Smooth muscle cell (in vitro differentiated cells): ENCODE measurements at regions not wholly inside any gene's neighbourhood (a gene's known extent, or its start where the extent isn't known, plus 50 kb on each side); places are given as distances from the start of the nearest gene placed in this dataset.

Source experiments
- DNase-seq: peaks from one replicate; lab custom pipeline; 2025; ENCODE audit not compliant: unreplicated experiment; lab: John Stamatoyannopoulos, UW
- H2AFZ ChIP-seq: fragments of 200-600 bp; sonication (generic); 2 replicates; pipeline ENCODE4 v1.6.0; 2016; ENCODE audit warnings: antibody characterized with exemption, low read depth, mild to moderate bottlenecking
- H3F3A ChIP-seq: fragments of 200-600 bp; sonication (generic); 2 replicates; pipeline ENCODE4 v1.6.0; 2017; ENCODE audit warnings: antibody characterized with exemption, low read depth
- H3K27ac ChIP-seq: fragments of 200-600 bp; sonication (generic); 2 replicates; pipeline ENCODE4 v1.5.1; 2016; ENCODE audit warnings: low read depth, mild to moderate bottlenecking
- H3K27me3 ChIP-seq: fragments of 200-600 bp; sonication (generic); 2 replicates; pipeline ENCODE4 v1.6.1; 2016; ENCODE audit warnings: low read depth, mild to moderate bottlenecking
- H3K36me3 ChIP-seq: fragments of 200-600 bp; sonication (generic); 2 replicates; pipeline ENCODE4 v1.5.1; 2016; ENCODE audit warnings: low read depth
- H3K4me1 ChIP-seq: fragments of 200-600 bp; sonication (generic); 2 replicates; pipeline ENCODE4 v1.5.1; 2016; ENCODE audit warnings: low read depth
- H3K4me2 ChIP-seq: fragments of 200-600 bp; sonication (generic); 2 replicates; pipeline ENCODE4 v1.6.0; 2016; ENCODE audit warnings: mild to moderate bottlenecking
- H3K4me3 ChIP-seq: fragments of 200-600 bp; sonication (generic); 2 replicates; pipeline ENCODE4 v1.5.1; 2016; ENCODE audit warnings: mild to moderate bottlenecking
- H3K79me2 ChIP-seq: fragments of 200-600 bp; sonication (generic); 2 replicates; pipeline ENCODE4 v1.6.0; 2016; ENCODE audit warnings: low read depth, mild to moderate bottlenecking
- H3K9ac ChIP-seq: fragments of 200-600 bp; sonication (generic); 2 replicates; pipeline ENCODE4 v1.6.0; 2016; ENCODE audit warnings: low read depth
- H3K9me3 ChIP-seq: fragments of 200-600 bp; sonication (generic); replicated peaks from 2 replicates; pipeline ENCODE4 v1.5.1; 2016; ENCODE audit warnings: low read depth
- H4K20me1 ChIP-seq: fragments of 200-600 bp; sonication (generic); 2 replicates; pipeline ENCODE4 v1.6.0; 2016; ENCODE audit warnings: low read depth
- CTCF ChIP-seq: fragments of 200-600 bp; sonication (generic); IDR thresholded peaks from 2 replicates; pipeline ENCODE4 v1.5.1; 2017; ENCODE audit warnings: borderline replicate concordance, mild to moderate bottlenecking, antibody characterized with exemption; ENCODE audit not compliant: insufficient read depth, poor library complexity, severe bottlenecking
- WGBS: methylation state at CpG from one replicate; pipeline ENCODE4 v1.1.7; 2016; ENCODE audit warnings: low lambda C conversion rate; 5-methylcytosine and 5-hydroxymethylcytosine counted together

- no peak overlapping the region for H3K9ac ChIP-seq
- no peaks in the 10 kb centered on the region for H3F3A ChIP-seq
- peaks cover 4% of the 10 kb centered on the region for H3K4me1 ChIP-seq
- H3K4me3 ChIP-seq = no peak overlapping the region
- no peak for DNase-seq
- WGBS = 48% methylated on average over 2 of the region's 2 CpGs
- no peaks in the 10 kb centered on the region for H3K79me2 ChIP-seq
- H3K27me3 ChIP-seq = no peaks in the 10 kb centered on the region
- no peaks in the 10 kb centered on the region for H3K36me3 ChIP-seq
- H3K4me2 ChIP-seq = no peak overlapping the region
- no peak overlapping the region for H3K27ac ChIP-seq
- no peaks in the 10 kb centered on the region for H3K9me3 ChIP-seq
- no peak overlapping the region for H2AFZ ChIP-seq
- H4K20me1 ChIP-seq = no peaks in the 10 kb centered on the region
- TF ChIP-seq CTCF = no peak
Observed at GRCh38 chr3:40920041-40920440, 279.3 kb upstream of the CTNNB1 start.

GRCh38 chr3:40921251-40921650, 278.1 kb upstream of the CTNNB1 start:
- H3K27me3 ChIP-seq = no peaks in the 10 kb centered on the region
- no peak overlapping the region for H3K4me2 ChIP-seq
- 94% methylated on average over 3 of the region's 3 CpGs for WGBS
- no peak for DNase-seq
- H3K9me3 ChIP-seq = no peaks in the 10 kb centered on the region
- no peak overlapping the region for H3K4me3 ChIP-seq
- H3K9ac ChIP-seq = no peak overlapping the region
- TF ChIP-seq CTCF = no peak
- H4K20me1 ChIP-seq = no peaks in the 10 kb centered on the region
- no peaks in the 10 kb centered on the region for H3K36me3 ChIP-seq
- H3K27ac ChIP-seq = no peak overlapping the region
- H3F3A ChIP-seq = no peaks in the 10 kb centered on the region
- peaks cover 10% of the 10 kb centered on the region for H3K4me1 ChIP-seq
- H2AFZ ChIP-seq = no peak overlapping the region
- H3K79me2 ChIP-seq = no peaks in the 10 kb centered on the region

GRCh38 chr3:40923143-40923542, 276.2 kb upstream of the CTNNB1 start:
- Histone ChIP-seq H3K27ac (no peak overlapping the region), H3K9ac (no peak overlapping the region), H3F3A (no peaks in the 10 kb centered on the region), H3K4me3 (no peak overlapping the region), H2AFZ (no peak overlapping the region), H3K36me3 (no peaks in the 10 kb centered on the region), H3K4me2 (no peak overlapping the region), H3K4me1 (peaks cover 10% of the 10 kb centered on the region), H3K79me2 (no peaks in the 10 kb centered on the region), H4K20me1 (no peaks in the 10 kb centered on the region), H3K27me3 (no peaks in the 10 kb centered on the region), H3K9me3 (no peaks in the 10 kb centered on the region)
- no peak for DNase-seq
- TF ChIP-seq CTCF = no peak
- 92% methylated on average over 4 of the region's 4 CpGs for WGBS

GRCh38 chr3:40923651-40924050, 275.7 kb upstream of the CTNNB1 start:
- no peaks in the 10 kb centered on the region for H3F3A ChIP-seq
- H3K27ac ChIP-seq = no peak overlapping the region
- H4K20me1 ChIP-seq = no peaks in the 10 kb centered on the region
- no peaks in the 10 kb centered on the region for H3K9me3 ChIP-seq
- H3K27me3 ChIP-seq = no peaks in the 10 kb centered on the region
- H3K4me3 ChIP-seq = no peak overlapping the region
- WGBS = 95% methylated on average over 4 of the region's 4 CpGs
- no peak for DNase-seq
- H3K79me2 ChIP-seq = no peaks in the 10 kb centered on the region
- H3K9ac ChIP-seq = no peak overlapping the region
- no peak overlapping the region for H2AFZ ChIP-seq
- H3K4me2 ChIP-seq = no peak overlapping the region
- H3K4me1 ChIP-seq = peaks cover 10% of the 10 kb centered on the region
- no peaks in the 10 kb centered on the region for H3K36me3 ChIP-seq
- TF ChIP-seq CTCF = no peak
